Calu3 (cell line): ENCODE measurements at regions not wholly inside any gene's neighbourhood (a gene's known extent, or its start where the extent isn't known, plus 50 kb on each side); places are given as distances from the start of the nearest gene placed in this dataset.

Experiments used
- BruUV-seq: library from RNA; stranded (reverse); fragments of 400-500 nt; replicated peaks from 2 replicates; lab custom pipeline; 2021; lab: Mats Ljungman, UMichigan
- CTCF ChIA-PET: fragments of 300-600 bp; sonication (Branson Sonifier 250); formaldehyde crosslinking; loops from one replicate; lab custom pipeline; 2022; ENCODE audit warnings: antibody characterized with exemption; lab: Charles Lee
- DNase-seq: peaks from one replicate; pipeline ENCODE4 v3.0.0; 2022
- H3K27ac Mint-ChIP-seq: one replicate; pipeline ENCODE4 v1.8.0; 2022; ENCODE audit warnings: mixed read lengths; ENCODE audit not compliant: unreplicated experiment
- H3K27me3 Mint-ChIP-seq: one replicate; pipeline ENCODE4 v1.8.0; 2022; ENCODE audit warnings: mixed read lengths; ENCODE audit not compliant: unreplicated experiment
- H3K36me3 Mint-ChIP-seq: one replicate; pipeline ENCODE4 v1.8.0; 2022; ENCODE audit warnings: mild to moderate bottlenecking, moderate library complexity, mixed read lengths; ENCODE audit not compliant: insufficient read depth, unreplicated experiment
- H3K4me1 Mint-ChIP-seq: one replicate; pipeline ENCODE4 v1.8.0; 2022; ENCODE audit warnings: mild to moderate bottlenecking, low read depth, mixed read lengths; ENCODE audit not compliant: unreplicated experiment
- H3K4me3 Mint-ChIP-seq: one replicate; pipeline ENCODE4 v1.8.0; 2022; ENCODE audit warnings: mild to moderate bottlenecking, low read depth, moderate library complexity, mixed read lengths; ENCODE audit not compliant: unreplicated experiment
- H3K9me3 Mint-ChIP-seq: one replicate; pipeline ENCODE4 v1.8.0; 2022; ENCODE audit warnings: low read depth, mixed read lengths; ENCODE audit not compliant: unreplicated experiment
- CTCF ChIP-seq: fragments of 200-600 bp; IDR thresholded peaks from one replicate; pipeline ENCODE4 v1.8.0; 2022; ENCODE audit warnings: antibody characterized with exemption; ENCODE audit not compliant: unreplicated experiment
- intact Hi-C: fragments of 100-400 bp; cut with micrococcal nuclease; formaldehyde crosslinking; loops from one replicate; pipeline ENCODE4 v1.10.0; 2022; ENCODE audit not compliant: unreplicated experiment

- CTCF ChIA-PET = interaction anchor here (0.6 to 2.4 kb wide), 5 partner anchors 11 to 1100 kb away, joined by 3 to 9 read pairs (median 3); no protein-coding TSS in a partner anchor
- no peak for TF ChIP-seq CTCF
- H3K4me1 Mint-ChIP-seq = no peaks in the 10 kb centered on the region
- BruUV-seq = no TSS peak
- no peak for DNase-seq
- H3K4me3 Mint-ChIP-seq = no peak overlapping the region
- H3K9me3 Mint-ChIP-seq = no peaks in the 10 kb centered on the region
- peaks cover 15% of the 10 kb centered on the region for H3K27me3 Mint-ChIP-seq
- no peak overlapping the region for H3K27ac Mint-ChIP-seq
- no peaks in the 10 kb centered on the region for H3K36me3 Mint-ChIP-seq
- intact Hi-C loops = no loop called here
These were observed 153.7 kb upstream of the RIPOR2 start for GRCh38 chr6:25089442-25089841.

GRCh38 chr6:25094726-25095125 is 159.0 kb upstream of the RIPOR2 start:
- no peak for DNase-seq
- CTCF ChIA-PET = interaction anchor here (0.6 kb wide), 1 partner anchor 991 kb away, joined by 4 read pairs; no protein-coding TSS in a partner anchor

GRCh38 chr6:25100288-25100687 is 164.5 kb upstream of the RIPOR2 start:
- peaks cover 46% of the 10 kb centered on the region for H3K27me3 Mint-ChIP-seq
- intact Hi-C loops = no loop called here
- CTCF ChIA-PET = interaction anchor here (0.6 to 1.3 kb wide), 7 partner anchors 8 to 566 kb away, joined by 3 to 14 read pairs (median 3); no protein-coding TSS in a partner anchor
- no peak overlapping the region for H3K4me3 Mint-ChIP-seq
- H3K27ac Mint-ChIP-seq = no peak overlapping the region
- H3K4me1 Mint-ChIP-seq = no peaks in the 10 kb centered on the region
- no peaks in the 10 kb centered on the region for H3K36me3 Mint-ChIP-seq
- no peak for TF ChIP-seq CTCF
- no TSS peak for BruUV-seq
- no peaks in the 10 kb centered on the region for H3K9me3 Mint-ChIP-seq
- DNase-seq = no peak

More at GRCh38 chr6:25094726-25095125, 159.0 kb upstream of the RIPOR2 start:
- intact Hi-C loops = no loop called here
- no peak for TF ChIP-seq CTCF
- Mint-ChIP-seq H3K9me3 (no peaks in the 10 kb centered on the region), H3K27me3 (peaks cover 48% of the 10 kb centered on the region), H3K27ac (no peak overlapping the region), H3K36me3 (no peaks in the 10 kb centered on the region), H3K4me3 (no peak overlapping the region), H3K4me1 (no peaks in the 10 kb centered on the region)
- no TSS peak for BruUV-seq

- H3K4me1 Mint-ChIP-seq = no peaks in the 10 kb centered on the region
- intact Hi-C loops = no loop called here
- DNase-seq = no peak
- BruUV-seq = no TSS peak
- no peaks in the 10 kb centered on the region for H3K9me3 Mint-ChIP-seq
- TF ChIP-seq CTCF = no peak
- H3K27me3 Mint-ChIP-seq = peaks cover 66% of the 10 kb centered on the region
- H3K4me3 Mint-ChIP-seq = no peak overlapping the region
- CTCF ChIA-PET = interaction anchor here (1.2 kb wide), 1 partner anchor 14 kb away, joined by 3 read pairs; no protein-coding TSS in a partner anchor
- H3K27ac Mint-ChIP-seq = no peak overlapping the region
- H3K36me3 Mint-ChIP-seq = no peaks in the 10 kb centered on the region
These were observed 167.8 kb upstream of the RIPOR2 start for GRCh38 chr6:25103603-25104002.
